ELR (cell line): ENCODE measurements at regions not wholly inside any gene's neighbourhood (a gene's known extent, or its start where the extent isn't known, plus 50 kb on each side); places are given as distances from the start of the nearest gene placed in this dataset.
A peak's percentile ranks its signal among the peaks of the same experiment; 100 is the strongest.

Experiments
- DNase-seq: peaks from one replicate; pipeline ENCODE4 v3.0.0-alpha.2; 2015; ENCODE audit warnings: low read depth

DNA sequence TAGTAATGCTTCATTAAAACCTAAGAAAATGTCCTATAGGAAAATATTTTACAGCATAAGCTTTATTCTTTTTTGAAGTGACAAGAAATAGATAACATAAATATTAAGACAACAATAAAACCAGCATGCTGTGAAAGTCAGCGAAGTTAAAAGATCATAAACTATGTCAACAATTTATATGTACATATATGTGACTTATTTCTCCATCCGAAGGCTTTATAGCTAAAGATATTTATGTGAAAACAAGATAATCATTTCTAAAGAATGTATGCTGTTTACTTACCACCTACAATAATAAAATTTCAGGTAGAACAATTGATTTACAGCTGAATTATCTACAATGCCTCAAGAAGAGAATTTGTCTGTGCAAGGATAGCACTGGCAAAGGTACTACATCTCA lies 283.4 kb downstream of the CRPPA start:
- DNase-seq = no peak

DNA sequence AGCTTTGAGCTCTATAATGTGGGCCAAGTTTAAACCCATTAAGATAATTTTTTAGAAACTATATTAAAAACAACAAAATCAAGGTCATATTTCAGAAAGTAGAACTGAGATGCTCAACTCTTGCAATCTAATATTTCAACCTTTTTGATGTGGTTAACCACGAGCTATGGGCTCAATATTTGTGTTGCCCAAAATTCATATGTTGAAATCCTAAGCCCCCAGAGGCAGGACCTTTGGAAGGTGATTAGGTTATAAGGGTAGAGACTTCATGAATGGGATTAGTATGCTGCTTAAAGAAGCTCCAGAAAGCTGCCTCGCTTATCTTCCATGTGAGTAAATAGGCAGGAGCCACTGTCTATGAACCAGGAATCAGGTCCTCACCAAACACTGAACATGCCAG lies 284.4 kb downstream of the CRPPA start:
- DNase-seq = no peak

DNA sequence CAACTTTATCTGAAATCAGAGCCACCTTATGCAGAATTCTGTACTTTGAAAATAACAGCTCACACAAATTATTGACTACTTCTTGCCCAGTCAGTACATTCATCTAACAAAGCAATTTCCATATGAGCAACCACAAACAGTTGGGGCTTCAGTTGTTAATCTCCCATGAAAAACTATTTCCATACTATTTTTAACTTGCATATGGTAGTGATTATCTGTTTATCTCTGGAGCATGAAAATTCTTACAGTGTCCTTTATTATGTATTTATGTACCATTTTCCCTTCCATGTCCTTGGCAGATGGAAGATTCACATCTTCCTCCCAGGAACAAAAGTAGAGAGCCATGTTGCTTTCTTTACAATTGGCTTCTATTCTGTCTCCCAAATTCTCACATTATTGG lies 285.7 kb downstream of the CRPPA start:
- no peak for DNase-seq

DNA sequence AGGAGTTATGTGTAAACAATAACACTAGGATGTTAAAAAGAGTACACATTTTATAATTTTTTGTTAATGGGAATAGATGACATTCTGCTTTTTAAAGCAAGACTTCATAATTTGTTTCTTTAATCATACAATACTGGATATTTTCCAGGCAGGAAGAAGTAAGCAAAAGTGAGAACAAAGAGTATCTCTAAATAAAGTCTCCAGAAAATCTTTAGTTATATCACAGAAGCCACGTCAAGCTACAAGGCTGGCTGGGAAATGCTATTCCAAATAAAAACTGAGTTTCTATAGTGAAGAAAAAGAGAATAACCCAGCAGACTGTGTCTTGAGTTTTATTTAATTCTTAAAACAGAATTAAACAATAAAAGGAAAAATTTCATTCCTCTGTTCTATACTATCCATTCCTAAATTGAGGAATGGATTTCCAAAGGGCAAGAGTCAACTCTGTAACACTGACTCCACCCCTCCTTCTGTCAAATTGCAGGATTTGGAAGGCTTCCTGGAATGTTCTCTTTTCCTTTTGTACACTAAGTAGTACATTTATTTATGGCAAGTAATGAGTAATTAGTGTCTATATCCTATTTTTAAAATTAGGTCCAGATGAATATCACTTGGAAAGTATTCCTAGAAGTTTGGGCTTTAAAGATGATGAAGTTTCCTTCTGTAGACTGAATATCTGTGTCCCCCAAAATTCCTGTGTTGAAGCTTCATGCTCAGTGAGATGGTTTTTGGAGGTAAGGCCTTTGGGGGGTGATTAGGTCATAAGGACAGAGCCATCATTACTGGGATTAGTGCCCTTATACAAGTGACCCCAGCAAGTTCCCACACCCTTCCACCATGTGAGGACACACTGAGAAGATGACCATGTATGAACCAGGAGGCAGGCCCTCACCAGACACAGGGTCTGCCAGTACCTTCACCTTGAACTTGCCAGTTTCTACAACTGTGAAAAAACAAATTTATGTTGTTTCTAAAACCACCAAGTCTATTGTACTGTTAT lies 290.9 kb downstream of the CRPPA start:
- no peak for DNase-seq

DNA sequence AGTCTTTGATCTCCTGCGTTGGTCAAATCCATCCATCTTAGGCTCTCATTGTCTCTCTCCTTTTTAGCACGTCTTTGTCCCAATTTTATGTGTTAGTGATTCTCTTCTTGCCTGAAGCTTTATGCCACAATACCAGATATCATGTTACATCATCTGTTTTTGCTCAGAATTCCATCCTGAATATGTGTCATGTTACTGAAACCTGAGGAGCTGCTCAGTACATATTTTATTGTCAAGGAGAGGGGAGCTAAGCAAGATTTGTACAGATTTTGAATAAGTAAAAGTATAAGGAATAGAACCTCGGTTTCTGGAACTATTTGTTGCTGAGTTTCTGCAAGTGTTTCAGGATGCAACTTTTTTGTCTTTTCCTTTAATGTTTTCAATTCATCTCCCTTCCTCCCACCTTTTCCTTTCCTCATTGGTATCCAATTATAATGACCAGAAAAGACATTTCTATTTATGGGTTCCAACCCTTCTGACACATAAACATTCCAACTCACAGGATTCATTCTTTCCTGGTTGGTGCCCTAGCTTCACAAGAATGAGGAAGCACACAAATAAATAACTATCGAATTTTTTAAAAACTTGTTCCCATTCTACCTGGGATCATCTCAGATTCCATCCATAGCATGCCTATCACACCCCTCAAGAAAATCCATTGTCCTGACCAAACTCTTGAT lies 291.8 kb downstream of the CRPPA start:
- peak; percentile 78 for DNase-seq

DNA sequence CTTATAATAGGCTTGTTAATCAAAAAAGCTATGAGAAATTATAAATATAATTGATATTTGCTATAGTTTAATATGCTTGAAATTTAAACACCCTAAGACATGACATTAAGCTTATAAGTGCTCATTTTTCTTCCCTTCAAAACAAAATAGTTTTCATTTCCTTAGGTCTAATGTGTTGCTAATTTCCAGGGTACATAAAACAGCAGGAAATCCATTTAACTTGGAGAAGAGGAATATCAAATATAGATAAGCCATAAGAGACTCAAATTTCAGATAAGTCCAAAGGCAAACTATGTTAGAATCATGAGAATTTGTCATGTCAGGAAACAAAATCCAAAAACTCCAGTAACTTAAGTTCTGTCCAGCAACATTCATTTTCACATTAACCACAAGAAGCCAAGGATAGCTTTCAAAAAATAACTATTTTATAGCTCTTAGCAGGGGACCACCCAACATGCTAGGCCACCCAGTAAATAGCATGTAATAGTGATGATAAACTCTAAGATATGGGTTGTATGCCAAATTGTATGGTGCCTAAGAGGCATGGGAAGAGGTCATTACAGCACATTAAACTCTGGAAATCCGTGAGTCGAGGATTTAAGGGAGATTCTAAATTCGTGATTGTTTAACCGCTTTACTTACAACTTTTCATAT lies 298.1 kb downstream of the CRPPA start:
- DNase-seq = no peak

DNA sequence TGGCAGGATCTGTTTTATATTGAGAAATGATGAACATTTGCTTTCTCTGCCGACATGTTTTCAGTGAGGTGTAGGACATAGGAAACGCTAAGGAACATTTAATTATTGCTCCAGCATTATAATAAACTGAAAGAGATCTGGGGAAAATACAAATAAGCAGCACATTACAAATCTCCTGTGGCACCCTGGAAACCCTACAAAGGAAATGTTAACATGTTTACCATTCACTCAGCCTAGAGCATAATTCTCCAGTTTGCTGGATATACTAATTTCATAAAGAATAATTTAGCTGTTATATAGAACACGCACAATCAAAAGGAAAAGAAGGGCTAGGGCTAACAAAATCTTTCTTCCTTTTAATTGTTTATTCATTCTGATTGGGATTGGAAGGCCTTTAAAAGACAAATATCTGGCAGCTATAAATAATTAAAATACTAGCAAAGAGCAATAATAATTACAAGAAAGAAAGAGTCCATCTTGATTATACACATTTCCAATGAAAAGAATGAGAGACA lies 299.4 kb downstream of the CRPPA start:
- DNase-seq = no peak

DNA sequence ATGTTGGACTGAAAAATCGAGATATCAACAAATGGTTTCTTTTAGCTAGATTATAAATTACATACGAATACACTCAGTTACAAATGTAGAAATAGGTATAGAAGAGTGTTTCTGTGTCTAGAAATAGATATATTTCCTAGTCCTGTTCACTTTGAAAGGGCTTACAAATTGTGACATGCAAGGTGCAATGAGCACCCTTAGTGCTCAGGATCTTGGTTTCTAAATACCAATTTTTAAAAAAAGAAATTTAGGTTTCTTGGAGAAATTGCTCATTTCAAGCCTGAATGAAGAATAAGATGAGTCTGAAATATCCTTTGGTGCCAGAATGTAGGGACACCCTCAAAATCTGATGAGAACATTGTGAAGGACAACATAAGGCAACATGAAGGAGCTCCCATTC lies 306.0 kb downstream of the CRPPA start:
- DNase-seq = no peak

DNA sequence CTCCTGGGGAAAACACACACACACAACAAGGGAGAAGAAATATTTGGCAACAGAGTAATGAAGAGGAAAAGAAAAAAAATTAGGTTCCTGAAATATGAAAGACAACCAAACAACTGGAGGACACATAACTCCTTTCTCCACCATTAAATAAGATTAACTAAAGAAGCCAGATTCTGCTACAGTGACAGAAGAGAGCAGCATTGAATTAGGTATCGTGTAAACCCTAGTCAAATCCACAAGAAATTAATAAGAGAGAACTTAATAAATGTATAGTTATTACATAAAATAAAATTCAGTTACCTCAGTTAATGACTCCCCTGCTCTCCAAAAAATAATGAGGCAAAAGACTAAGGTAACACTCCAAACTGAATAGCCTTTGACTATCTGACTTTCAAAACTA lies 306.7 kb downstream of the CRPPA start:
- DNase-seq = peak; percentile 56

DNA sequence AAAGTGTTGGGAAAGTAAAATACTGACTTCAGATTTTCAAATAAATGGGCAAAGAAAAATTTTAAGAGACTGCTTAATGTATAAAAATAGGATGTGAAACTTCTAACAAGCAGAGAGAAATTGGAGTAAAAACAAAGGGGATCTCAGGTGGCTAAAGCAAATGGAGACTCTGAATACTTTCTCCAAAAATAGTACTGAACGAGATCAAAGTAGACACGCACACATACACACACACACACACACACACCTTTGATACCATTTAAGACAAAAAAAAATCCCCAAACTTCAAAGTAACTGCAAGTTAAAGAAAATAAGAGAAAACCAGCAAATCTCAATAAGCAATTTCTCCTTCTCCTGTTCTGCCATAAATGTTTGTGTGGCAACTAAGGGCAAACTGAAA lies 307.3 kb downstream of the CRPPA start:
- no peak for DNase-seq

DNA sequence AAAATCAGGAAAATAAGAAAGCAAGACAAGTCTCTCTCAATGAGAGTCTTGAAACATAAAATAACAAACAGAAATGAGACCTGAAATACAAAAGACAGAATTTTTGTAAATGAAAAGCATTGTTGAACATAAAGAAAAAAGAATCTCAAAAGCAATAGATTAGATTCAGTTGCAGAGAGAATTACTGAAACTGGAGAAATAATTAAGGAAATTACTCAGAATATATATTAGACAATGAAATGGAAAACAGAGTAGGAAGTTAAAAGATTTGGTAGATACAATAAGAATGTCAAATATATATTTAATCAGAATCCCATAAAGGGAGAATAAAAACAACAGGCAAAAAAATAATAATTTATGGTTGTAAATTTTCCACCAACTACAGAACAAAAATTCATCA lies 308.3 kb downstream of the CRPPA start:
- no peak for DNase-seq

DNA sequence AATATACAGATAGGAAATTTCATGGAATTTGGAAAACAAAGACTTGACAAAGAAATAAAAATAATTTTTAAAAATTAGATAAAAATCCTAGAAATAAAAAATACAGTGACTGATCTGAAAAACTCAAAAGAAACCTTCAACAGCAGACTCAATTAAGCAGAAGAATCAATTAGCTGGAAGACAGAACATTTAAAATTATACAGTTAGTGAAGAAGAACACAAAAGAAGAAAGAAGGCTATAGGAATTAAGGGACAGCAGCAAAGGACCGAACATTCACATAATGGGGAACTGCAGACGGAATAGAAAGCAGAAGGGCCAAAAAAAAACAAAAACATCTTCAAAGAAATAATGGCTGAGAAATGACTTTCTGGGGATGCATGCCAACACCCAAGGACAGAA lies 314.5 kb downstream of the CRPPA start:
- DNase-seq = no peak

DNA sequence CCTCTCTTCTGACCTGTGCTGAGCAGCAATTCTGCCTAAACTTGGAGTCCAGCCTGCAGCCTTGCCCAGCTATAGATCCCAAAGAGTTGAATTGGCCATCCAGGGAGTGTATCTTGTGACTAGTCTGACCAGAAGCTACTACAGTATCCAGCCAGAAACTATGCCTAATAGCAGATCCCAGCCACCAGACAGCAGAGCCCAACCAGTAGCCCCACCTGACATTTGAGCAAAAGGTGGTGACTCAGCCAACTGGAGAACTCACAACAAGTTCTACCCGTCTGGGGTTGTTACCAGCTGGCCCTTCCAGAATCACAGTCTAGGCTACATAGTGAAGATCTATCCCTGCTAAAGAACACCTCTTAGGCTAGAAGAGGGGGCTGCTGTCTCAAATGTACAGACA lies 315.0 kb downstream of the CRPPA start:
- no peak for DNase-seq

DNA sequence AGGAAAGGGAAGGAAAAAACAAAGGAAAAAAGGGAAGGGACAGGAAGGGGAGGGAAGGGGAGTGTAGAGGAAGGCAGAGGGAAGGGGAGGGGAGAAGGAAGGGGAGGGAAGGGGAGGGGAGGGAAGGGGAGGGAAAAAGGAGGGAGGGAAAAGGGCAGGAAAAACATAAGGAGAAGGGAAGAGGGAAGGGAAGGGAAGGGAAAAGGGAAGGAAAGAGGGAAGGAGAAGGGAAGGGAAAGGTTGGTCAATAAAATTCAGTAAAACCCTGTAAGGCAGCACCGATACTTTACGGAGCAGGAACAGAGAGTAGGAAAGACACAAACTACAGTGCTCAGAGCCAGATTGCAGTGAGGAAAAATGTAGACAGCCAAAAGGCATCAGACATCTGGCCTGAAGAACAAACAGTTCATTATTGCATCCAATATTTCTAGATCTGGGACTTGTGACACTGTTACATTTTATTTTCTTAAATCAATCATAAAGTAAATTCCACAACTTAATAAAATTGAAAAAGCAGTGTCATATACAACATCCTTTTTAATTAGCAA lies 322.0 kb downstream of the CRPPA start:
- no peak for DNase-seq

DNA sequence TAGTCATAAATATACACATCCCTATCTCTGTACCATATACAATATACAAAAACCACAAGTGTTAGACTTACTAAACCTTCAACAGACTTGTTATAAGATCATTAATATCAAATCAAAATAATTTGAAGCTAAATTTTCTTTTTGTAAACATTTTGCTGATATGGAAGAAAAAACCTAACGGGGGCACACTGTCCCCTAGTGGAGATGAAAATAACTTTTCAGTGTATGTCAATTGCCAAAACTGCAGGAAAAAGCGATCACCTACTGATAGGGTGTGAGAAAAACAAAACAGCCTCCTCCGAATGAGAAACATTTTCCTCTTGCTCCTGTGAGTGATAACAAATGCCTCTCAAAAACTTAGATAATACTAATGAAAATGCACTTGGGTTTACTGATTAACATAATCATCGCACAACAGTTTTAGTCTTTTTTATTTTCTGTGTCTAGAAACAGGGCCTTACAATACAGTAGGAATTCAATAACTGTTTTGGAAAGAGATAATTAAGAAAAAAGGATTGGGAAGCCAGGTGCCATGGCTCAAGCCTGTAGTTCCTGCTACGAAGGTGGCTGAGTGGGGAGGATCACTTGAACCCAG lies 322.7 kb downstream of the CRPPA start:
- DNase-seq = peak; percentile 57

DNA sequence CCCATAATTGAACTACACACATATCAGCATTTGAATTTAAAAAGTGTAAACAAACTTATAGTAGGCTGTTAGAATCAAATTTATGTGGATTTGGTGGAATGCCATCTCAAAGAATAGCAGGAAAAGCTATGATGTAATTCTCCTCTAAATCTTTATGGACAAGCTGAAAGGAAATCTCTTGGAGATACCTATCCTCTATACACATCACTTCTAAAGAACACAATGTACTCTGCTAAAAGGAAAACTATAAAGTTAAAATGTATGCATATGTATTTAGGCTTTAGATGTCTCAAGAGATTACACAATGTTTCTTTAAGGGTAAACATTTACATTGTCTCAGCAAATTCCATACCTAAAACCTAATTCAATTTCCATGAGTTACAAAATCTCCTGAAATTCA lies 323.3 kb downstream of the CRPPA start:
- no peak for DNase-seq

DNA sequence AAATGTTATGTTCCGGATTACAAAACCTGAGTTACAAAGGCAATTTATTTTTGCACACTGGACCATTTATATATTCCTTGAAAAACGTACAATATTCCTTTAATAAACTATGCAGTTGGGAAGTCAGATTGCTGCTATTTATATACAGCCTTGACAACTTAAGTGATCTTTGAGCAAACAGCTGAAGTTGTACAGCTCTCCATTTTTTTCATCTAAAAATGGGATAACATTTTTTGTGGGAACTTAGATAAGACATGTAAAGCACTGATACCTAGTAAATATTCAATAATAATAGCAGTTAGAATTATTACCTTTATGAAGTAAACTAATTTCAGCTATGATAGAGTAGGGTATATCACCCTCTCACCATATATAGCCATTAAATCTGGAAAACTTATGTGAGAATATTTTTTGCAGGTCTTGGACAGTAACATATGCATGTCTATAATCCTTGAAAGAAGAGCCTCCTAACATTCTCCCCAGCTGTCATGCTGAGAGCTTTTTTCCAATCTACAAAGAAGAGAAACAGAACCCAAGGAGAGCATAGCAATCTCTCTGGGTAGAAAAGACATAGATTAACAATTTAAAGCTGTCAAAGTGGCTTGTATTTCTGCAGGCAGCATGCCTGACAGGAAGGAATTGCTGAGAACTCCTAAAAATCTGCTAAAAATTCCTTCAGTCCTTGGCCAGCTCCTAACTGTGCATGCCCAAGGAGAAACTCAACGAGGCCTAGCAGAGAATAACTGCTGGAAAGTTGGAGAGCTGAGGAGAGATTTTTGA lies 326.0 kb downstream of the CRPPA start:
- no peak for DNase-seq

DNA sequence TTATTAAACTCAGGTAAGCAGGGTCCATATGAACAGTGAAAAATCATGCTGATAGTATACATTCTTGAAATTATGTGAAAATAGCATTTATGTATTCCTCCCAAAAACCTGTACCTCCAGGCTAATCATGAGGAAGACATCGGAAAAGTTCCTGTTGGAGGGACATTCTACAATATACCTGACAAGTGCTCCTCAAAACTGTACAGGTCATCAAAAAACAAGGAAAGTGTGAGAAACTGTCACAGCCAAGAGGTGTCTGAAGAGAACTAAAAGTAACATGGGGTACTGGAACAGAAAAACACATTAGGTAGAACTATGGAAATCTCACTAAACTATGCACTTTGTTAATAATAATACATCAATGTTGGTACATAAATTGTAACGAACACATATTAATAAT lies 326.7 kb downstream of the CRPPA start:
- no peak for DNase-seq

DNA sequence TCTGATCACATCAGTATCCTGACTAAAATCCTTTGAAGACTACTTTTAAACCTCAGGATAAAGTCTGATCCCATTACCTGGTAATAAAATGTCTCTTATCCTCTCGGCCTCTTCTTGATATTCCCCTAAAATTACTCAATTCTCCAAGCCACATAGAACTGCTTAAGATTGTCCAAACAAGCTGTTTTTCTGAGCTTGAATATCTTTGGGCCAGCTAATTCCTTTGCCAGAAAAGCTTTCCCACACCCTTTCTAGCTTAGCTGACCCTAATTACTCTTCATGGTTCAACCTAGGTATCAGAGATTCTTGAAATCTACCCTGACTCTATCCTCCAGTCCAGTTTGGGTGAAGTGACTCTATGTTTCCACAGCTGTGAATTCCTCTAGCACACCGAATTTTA lies 328.6 kb downstream of the CRPPA start:
- DNase-seq = no peak

DNA sequence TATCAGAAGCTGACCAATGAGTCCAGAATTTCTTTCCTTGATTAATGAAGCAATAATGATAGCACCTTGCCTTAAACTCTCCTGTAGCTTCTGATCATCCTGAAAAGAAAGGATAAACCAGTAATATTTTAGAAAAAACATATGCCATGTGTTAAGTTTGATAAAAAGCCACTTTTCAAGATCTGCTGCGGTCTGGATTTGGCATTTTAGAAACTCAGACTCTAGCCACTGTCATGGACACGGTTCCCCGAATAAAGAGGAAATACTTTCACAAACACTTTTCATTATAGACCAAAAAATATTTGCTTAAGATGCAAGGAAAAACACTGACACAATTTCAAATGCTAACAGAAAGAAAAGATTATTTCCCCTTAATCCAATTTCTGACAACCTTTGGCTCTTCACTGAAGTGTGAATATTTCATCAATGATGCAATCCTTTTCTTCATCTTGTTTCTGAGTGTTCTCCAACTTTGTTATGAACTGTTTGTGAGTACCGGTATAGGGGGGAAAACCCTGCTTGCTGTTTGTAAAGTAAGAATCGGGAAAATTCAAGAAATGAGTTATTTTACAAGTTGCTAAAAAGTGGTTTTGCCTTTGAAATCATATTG lies 329.5 kb downstream of the CRPPA start:
- no peak for DNase-seq

DNA sequence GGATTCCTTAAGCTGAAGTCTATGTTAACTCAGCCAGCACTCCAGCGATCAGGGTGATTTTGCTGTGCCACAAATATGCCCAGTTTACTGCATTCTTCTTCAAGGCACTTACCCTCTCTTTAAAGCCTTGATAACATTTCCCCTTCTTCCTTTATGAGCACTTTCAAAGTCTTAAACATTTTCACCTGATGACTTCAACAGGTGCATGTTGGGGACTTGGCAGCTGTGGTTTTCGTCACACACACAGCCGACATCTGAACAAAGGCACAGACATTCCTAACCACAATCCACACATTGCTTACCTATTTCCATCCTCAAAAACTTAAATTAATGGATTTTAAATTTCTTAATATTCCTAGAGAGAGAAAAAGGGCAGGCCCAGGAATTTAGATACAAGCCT lies 331.5 kb downstream of the CRPPA start:
- no peak for DNase-seq
